GM21360 (cell line): ENCODE measurements at regions not wholly inside any gene's neighbourhood (a gene's known extent, or its start where the extent isn't known, plus 50 kb on each side); places are given as distances from the start of the nearest gene placed in this dataset.
"Not testable (repeated sequence)": the region's sequence is repeated elsewhere in the genome, so short reads cannot be mapped to it uniquely, and the experiment has no call there.

Experiments used
- ATAC-seq: cut with Tn5 transposase; IDR thresholded peaks from one replicate; pipeline ENCODE4 v1.9.1; 2021; ENCODE audit warnings: mild to moderate bottlenecking, moderate library complexity; ENCODE audit not compliant: unreplicated experiment

- ATAC-seq = no peak
These were observed 56.3 kb upstream of the ZNF92 start for GRCh38 chr7:65317372-65317771.

DNA sequence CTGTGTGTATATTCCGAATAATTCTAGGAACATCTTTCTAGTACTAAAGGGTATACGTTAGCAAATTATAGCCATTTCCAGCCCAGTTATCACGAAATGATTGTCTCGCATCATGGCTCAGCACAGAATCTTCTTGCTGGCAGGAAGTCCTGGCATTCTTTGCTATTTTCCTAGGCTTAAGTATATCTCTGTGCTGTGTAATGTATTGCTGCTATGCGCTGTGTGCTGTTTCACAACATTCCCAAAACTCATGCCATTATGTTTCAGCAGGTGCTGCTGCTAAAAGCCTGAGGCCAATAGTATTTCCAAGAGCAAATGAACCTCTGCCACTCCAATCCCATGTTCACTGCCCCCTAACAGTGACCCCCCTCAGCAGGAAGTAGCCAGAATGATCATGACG is 62.9 kb upstream of the ZNF92 start:
- no peak for ATAC-seq

GRCh38 chr7:65308300-65308678 is 65.4 kb upstream of the ZNF92 start:
- ATAC-seq = no peak

GRCh38 chr7:65307651-65308299 is 65.9 kb upstream of the ZNF92 start:
- peak; percentile 49 for ATAC-seq

GRCh38 chr7:65304175-65304574 is 69.5 kb upstream of the ZNF92 start:
- no peak for ATAC-seq

- ATAC-seq = no peak
These were observed 70.8 kb upstream of the ZNF92 start for GRCh38 chr7:65302883-65303282.

- ATAC-seq = no peak
These were observed 72.6 kb upstream of the ZNF92 start for GRCh38 chr7:65301007-65301406.

- ATAC-seq = no peak
These were observed 78.2 kb upstream of the ZNF92 start for GRCh38 chr7:65295409-65295808.

- ATAC-seq = not testable (repeated sequence)
These were observed 83.3 kb upstream of the ZNF92 start for GRCh38 chr7:65290340-65290739.

- no peak for ATAC-seq
These were observed 86.6 kb upstream of the ZNF92 start for GRCh38 chr7:65287023-65287422.

- no peak for ATAC-seq
These were observed 87.5 kb upstream of the ZNF92 start for GRCh38 chr7:65285906-65286864.

- ATAC-seq = not testable (repeated sequence)
These were observed 88.4 kb upstream of the ZNF92 start for GRCh38 chr7:65285241-65285640.

GRCh38 chr7:65279795-65280194 is 93.9 kb upstream of the ZNF92 start:
- ATAC-seq = no peak

DNA sequence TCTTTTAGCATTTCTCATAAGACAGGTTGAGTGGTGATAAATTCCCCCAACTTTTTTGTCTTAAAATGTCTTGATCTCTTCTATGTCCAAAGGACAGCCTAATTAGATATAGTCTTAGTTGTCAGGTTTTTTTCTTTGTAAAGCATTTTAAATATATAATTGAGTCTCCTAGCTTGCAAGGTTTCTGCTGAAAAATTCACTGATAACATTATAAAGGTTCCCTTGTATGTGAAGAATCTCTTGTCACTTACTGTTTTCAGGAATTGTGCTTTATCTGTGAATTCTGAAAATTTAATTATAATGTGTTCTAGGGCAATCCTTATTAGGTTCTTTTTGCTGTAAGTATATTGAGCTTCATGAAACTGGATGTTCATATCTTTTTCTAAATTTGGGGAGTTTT is 96.8 kb upstream of the ZNF92 start:
- no peak for ATAC-seq

- ATAC-seq = not testable (repeated sequence)
These were observed 102.2 kb upstream of the ZNF92 start for GRCh38 chr7:65271502-65271901.

- peak; percentile 99 for ATAC-seq
These were observed 104.4 kb upstream of the ZNF92 start for GRCh38 chr7:65269150-65269856.

GRCh38 chr7:65268782-65269149 is 104.9 kb upstream of the ZNF92 start:
- ATAC-seq = no peak

GRCh38 chr7:65265933-65266519 is 107.6 kb upstream of the ZNF92 start:
- ATAC-seq = no peak

- ATAC-seq = no peak
These were observed 109.4 kb upstream of the ZNF92 start for GRCh38 chr7:65264258-65264657.

- not testable (repeated sequence) for ATAC-seq
These were observed 113.0 kb upstream of the ZNF92 start for GRCh38 chr7:65260673-65261072.

DNA sequence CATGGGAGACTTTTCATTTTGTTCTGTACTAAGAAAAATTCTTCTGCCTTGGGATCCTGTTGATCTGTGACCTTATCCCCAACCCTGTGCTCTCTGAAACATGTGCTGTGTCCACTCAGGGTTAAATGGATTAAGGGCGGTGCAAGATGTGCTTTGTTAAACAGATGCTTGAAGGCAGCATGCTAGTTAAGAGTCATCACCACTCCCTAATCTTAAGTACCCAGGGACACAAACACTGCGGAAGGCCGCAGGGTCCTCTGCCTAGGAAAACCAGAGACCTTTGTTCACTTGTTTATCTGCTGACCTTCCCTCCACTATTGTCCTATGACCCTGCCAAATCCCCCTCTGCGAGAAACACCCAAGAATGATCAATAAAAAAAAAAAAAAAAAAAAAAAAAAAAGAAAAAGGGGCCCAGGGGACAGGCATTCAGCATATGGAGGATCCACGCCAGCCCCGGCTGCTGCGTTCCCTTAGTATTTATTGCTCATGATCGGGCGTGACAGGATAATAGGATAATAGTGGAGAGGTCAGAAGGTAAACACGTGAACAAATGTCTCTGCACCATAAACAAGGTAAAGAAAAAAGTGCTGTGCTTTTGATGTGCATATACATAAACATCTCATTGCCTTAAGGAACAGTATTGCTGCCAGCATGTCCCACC is 113.7 kb upstream of the ZNF92 start:
- not testable (repeated sequence) for ATAC-seq
